ENCODE measurements at regions not wholly inside any gene's neighbourhood (a gene's known extent, or its start where the extent isn't known, plus 50 kb on each side); places are given as distances from the start of the nearest gene placed in this dataset.

GRCh38 chr11:70616938-70617654 lies 218.8 kb downstream of the CTTN start:
- Histone ChIP-seq H3K9me3 (ENCODE audit: low read length) (peaks cover 6% of the 10 kb centered on the region), H3K27ac (ENCODE audit: low read depth, low read length) (no peak overlapping the region), H3K36me3 (ENCODE audit: insufficient read depth, low read length) (no peaks in the 10 kb centered on the region), H3K4me3 (ENCODE audit: low read depth in 1 of 2, low read length in 2 of 2) (no peak overlapping the region), H3K4me1 (ENCODE audit: insufficient read depth, low read length) (no peaks in the 10 kb centered on the region), H3K27me3 (ENCODE audit: control insufficient read depth in 1 of 2, insufficient read depth in 2 of 2, low read length in 2 of 2) (no peaks in the 10 kb centered on the region), H3K9ac (ENCODE audit: low read length) (no peak overlapping the region)

DNA sequence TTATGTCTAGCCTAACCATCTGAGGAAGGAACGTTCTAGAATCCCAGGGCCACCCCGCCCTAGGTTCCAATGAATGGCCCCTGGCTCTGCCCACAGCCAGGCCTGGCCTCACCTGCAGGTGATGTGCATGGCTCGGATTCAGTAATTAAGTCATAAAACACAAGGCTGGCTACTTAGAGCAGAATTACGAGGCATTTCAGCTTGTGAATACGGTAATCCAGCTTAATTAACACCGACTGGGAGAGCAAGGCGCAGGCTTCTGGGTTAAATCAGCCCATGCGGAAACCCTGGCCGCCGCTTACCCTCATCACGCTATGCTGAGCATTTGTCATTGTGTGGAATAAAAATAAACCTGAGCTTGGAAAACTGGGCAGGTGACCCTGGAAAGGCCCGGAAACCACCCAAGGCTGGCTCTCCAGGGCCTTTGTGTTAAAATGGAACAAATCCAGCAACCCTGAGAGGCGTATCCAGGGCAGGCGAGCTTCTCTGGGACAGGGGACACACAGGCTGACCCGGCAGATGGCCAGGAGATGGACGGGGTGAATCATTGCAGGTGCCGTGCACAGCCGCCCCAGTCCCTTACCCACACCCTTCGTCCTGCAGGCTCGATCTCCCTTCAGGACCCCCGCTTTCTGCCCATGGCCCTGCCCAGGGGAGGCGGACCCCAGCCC lies 220.2 kb downstream of the CTTN start:
- Histone ChIP-seq H3K9ac (ENCODE audit: low read length) (no peak overlapping the region), H3K27ac (ENCODE audit: low read depth, low read length) (no peak overlapping the region), H3K27me3 (ENCODE audit: control insufficient read depth in 1 of 2, insufficient read depth in 2 of 2, low read length in 2 of 2) (no peaks in the 10 kb centered on the region), H3K9me3 (ENCODE audit: low read length) (peaks cover 6% of the 10 kb centered on the region), H3K4me1 (ENCODE audit: insufficient read depth, low read length) (no peaks in the 10 kb centered on the region), H3K36me3 (ENCODE audit: insufficient read depth, low read length) (no peaks in the 10 kb centered on the region), H3K4me3 (ENCODE audit: low read depth in 1 of 2, low read length in 2 of 2) (no peak overlapping the region)

GRCh38 chr11:70619591-70619990 lies 221.3 kb downstream of the CTTN start:
- H3K4me1 ChIP-seq (ENCODE audit: insufficient read depth, low read length): no peaks in the 10 kb centered on the region
- H3K27me3 ChIP-seq (ENCODE audit: control insufficient read depth in 1 of 2, insufficient read depth in 2 of 2, low read length in 2 of 2): no peaks in the 10 kb centered on the region
- H3K4me3 ChIP-seq (ENCODE audit: low read depth in 1 of 2, low read length in 2 of 2): no peak overlapping the region
- peaks cover 6% of the 10 kb centered on the region for H3K9me3 ChIP-seq (ENCODE audit: low read length)
- H3K9ac ChIP-seq (ENCODE audit: low read length): no peak overlapping the region
- H3K27ac ChIP-seq (ENCODE audit: low read depth, low read length): no peak overlapping the region
- no peaks in the 10 kb centered on the region for H3K36me3 ChIP-seq (ENCODE audit: insufficient read depth, low read length)

- no peaks in the 10 kb centered on the region for H3K27me3 ChIP-seq (ENCODE audit: control insufficient read depth in 1 of 2, insufficient read depth in 2 of 2, low read length in 2 of 2)
- no peak overlapping the region for H3K27ac ChIP-seq (ENCODE audit: low read depth, low read length)
- H3K9ac ChIP-seq (ENCODE audit: low read length): no peak overlapping the region
- H3K4me3 ChIP-seq (ENCODE audit: low read depth in 1 of 2, low read length in 2 of 2): no peak overlapping the region
- H3K9me3 ChIP-seq (ENCODE audit: low read length): peaks cover under 1% of the 10 kb centered on the region
- H3K4me1 ChIP-seq (ENCODE audit: insufficient read depth, low read length): no peaks in the 10 kb centered on the region
- no peaks in the 10 kb centered on the region for H3K36me3 ChIP-seq (ENCODE audit: insufficient read depth, low read length)
Measured at GRCh38 chr11:70620510-70621184, 222.3 kb downstream of the CTTN start.

DNA sequence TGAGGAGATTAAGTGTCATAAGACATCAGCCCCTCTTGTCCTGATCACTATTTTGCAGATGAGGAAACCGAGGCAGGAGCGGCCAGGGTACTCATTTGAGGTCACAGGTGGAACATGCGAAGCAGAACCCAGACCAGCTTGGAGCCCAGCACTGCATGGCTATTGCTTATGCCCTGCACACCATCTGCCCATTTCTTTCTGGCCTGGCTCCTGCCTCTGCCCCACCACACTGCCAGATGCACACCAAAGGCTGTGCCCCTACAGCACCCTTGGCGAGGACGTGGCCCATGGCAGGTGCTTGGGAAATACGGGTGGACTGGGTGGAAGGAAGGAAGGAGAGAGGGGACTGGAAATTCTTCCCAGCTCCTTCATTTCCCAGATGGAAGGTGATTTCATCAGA lies 222.9 kb downstream of the CTTN start:
- Histone ChIP-seq H3K27me3 (ENCODE audit: control insufficient read depth in 1 of 2, insufficient read depth in 2 of 2, low read length in 2 of 2) (no peaks in the 10 kb centered on the region), H3K9ac (ENCODE audit: low read length) (no peak overlapping the region), H3K36me3 (ENCODE audit: insufficient read depth, low read length) (no peaks in the 10 kb centered on the region), H3K4me3 (ENCODE audit: low read depth in 1 of 2, low read length in 2 of 2) (no peak overlapping the region), H3K4me1 (ENCODE audit: insufficient read depth, low read length) (no peaks in the 10 kb centered on the region), H3K9me3 (ENCODE audit: low read length) (no peaks in the 10 kb centered on the region), H3K27ac (ENCODE audit: low read depth, low read length) (no peak overlapping the region)

DNA sequence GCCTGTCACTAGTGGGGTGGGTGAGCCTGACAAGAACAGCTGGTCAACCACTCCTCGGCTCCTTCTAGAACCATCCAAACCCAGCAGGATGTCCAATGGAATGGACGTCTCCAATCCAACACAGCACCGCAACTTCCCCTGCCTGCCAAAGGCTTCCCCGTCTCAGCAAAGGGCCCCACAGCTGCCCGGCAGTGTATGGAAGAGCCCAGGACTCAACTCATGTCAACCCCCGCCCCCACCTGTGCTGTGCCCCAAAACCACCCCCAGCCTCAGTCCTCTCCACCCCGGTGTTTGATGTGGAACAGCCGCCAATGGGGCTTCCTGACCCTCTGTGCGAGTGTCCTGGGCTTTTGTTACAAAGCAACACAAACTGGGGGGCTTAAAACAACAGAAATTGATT lies 223.8 kb downstream of the CTTN start:
- Histone ChIP-seq H3K27ac (ENCODE audit: low read depth, low read length) (no peak overlapping the region), H3K36me3 (ENCODE audit: insufficient read depth, low read length) (no peaks in the 10 kb centered on the region), H3K4me1 (ENCODE audit: insufficient read depth, low read length) (no peaks in the 10 kb centered on the region), H3K9me3 (ENCODE audit: low read length) (no peaks in the 10 kb centered on the region), H3K9ac (ENCODE audit: low read length) (no peak overlapping the region), H3K27me3 (ENCODE audit: control insufficient read depth in 1 of 2, insufficient read depth in 2 of 2, low read length in 2 of 2) (no peaks in the 10 kb centered on the region), H3K4me3 (ENCODE audit: low read depth in 1 of 2, low read length in 2 of 2) (no peak overlapping the region)

DNA sequence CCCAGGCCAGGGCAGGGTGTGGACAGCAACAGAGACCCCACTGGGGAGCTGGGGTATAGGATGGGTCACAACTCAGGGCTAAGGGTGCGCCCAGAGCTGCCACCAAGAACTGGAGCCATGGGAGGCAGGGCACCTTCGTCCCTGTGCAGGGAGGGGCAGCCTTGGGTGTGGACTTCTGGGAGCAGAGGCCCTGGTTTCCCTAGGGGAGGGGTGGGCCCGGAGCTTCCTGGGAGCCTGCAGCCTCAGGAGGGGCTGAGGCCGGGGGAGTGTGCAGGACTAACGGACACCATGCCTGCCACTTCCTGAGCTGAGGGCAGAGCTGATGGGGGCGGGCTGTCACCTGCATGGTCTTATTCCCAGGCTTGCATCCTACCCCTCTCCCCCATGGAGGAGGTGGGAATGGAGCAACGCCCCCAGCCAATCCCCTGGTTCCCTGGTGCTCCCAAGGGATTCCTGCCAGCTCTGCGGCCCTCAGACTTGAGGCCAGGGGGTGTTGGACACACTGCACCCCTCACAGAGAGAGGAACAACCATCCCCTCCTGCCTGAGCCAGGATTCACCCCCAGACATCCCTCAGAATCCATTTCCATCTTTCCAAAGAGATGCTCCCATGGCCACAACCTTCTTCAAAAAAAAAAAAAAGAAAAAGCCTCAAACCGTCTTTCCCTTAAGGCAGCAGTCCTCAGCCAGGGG lies 225.7 kb downstream of the CTTN start:
- Histone ChIP-seq H3K4me1 (ENCODE audit: insufficient read depth, low read length) (no peaks in the 10 kb centered on the region), H3K9ac (ENCODE audit: low read length) (no peak overlapping the region), H3K27me3 (ENCODE audit: control insufficient read depth in 1 of 2, insufficient read depth in 2 of 2, low read length in 2 of 2) (no peaks in the 10 kb centered on the region), H3K4me3 (ENCODE audit: low read depth in 1 of 2, low read length in 2 of 2) (no peak overlapping the region), H3K36me3 (ENCODE audit: insufficient read depth, low read length) (no peaks in the 10 kb centered on the region), H3K27ac (ENCODE audit: low read depth, low read length) (no peak overlapping the region), H3K9me3 (ENCODE audit: low read length) (no peaks in the 10 kb centered on the region)

DNA sequence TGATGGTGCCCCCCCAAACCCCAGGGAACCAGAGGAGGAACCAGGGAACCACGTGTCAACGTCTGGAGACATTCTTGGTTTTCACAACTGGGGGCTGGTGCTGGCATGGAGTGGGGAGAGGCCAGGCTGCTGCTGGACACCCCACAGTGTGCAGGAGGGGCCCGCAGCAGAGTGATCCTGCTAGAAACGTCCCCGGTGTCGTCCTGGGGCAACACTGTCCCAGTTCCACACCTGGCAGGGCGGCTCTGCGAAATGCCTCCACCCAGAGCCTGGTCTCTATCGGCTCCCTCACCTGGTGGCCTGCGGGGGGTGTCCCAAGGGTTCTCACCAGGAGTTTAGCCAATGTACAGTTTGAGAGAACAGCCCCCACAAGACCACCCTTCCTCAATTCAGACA lies 226.3 kb downstream of the CTTN start:
- Histone ChIP-seq H3K27ac (ENCODE audit: low read depth, low read length) (no peak overlapping the region), H3K4me3 (ENCODE audit: low read depth in 1 of 2, low read length in 2 of 2) (no peak overlapping the region)

DNA sequence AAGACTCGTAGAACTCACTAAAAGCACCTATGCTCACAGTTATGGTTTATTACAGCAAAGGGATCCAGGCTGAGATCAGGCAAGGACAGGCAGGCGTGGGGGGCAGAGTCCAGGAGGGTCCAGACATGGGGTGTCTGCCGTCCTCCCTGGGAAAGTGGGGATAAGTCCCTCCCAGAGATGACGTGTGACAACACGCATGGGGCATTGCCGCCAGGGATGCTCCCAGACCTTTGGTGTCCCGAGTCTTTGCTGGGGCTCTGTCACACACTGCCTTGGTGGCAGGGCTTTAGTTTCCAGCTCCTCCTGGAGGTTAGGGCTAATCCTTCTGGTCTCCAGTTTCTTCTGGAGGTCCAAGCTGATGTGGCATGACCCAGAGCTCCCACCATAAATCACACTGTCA lies 226.7 kb downstream of the CTTN start:
- no peak overlapping the region for H3K27ac ChIP-seq (ENCODE audit: low read depth, low read length)
- H3K36me3 ChIP-seq (ENCODE audit: insufficient read depth, low read length): no peaks in the 10 kb centered on the region
- no peaks in the 10 kb centered on the region for H3K27me3 ChIP-seq (ENCODE audit: control insufficient read depth in 1 of 2, insufficient read depth in 2 of 2, low read length in 2 of 2)
- H3K4me1 ChIP-seq (ENCODE audit: insufficient read depth, low read length): no peaks in the 10 kb centered on the region
- no peaks in the 10 kb centered on the region for H3K9me3 ChIP-seq (ENCODE audit: low read length)
- H3K9ac ChIP-seq (ENCODE audit: low read length): no peak overlapping the region
- no peak overlapping the region for H3K4me3 ChIP-seq (ENCODE audit: low read depth in 1 of 2, low read length in 2 of 2)

More for the DNA sequence above, 226.3 kb downstream of the CTTN start:
- H3K36me3 ChIP-seq (ENCODE audit: insufficient read depth, low read length): no peaks in the 10 kb centered on the region
- H3K9ac ChIP-seq (ENCODE audit: low read length): no peak overlapping the region
- no peaks in the 10 kb centered on the region for H3K27me3 ChIP-seq (ENCODE audit: control insufficient read depth in 1 of 2, insufficient read depth in 2 of 2, low read length in 2 of 2)
- no peaks in the 10 kb centered on the region for H3K4me1 ChIP-seq (ENCODE audit: insufficient read depth, low read length)
- no peaks in the 10 kb centered on the region for H3K9me3 ChIP-seq (ENCODE audit: low read length)

GRCh38 chr11:70625582-70626518 lies 227.5 kb downstream of the CTTN start:
- Histone ChIP-seq H3K4me3 (ENCODE audit: low read depth in 1 of 2, low read length in 2 of 2) (no peak overlapping the region), H3K4me1 (ENCODE audit: insufficient read depth, low read length) (no peaks in the 10 kb centered on the region), H3K9me3 (ENCODE audit: low read length) (no peaks in the 10 kb centered on the region), H3K36me3 (ENCODE audit: insufficient read depth, low read length) (no peaks in the 10 kb centered on the region), H3K9ac (ENCODE audit: low read length) (no peak overlapping the region), H3K27ac (ENCODE audit: low read depth, low read length) (no peak overlapping the region), H3K27me3 (ENCODE audit: control insufficient read depth in 1 of 2, insufficient read depth in 2 of 2, low read length in 2 of 2) (no peaks in the 10 kb centered on the region)

Data from muscle layer of colon (tissue), 2 donors.